ENCODE measurements at regions not wholly inside any gene's neighbourhood (a gene's known extent, or its start where the extent isn't known, plus 50 kb on each side); places are given as distances from the start of the nearest gene placed in this dataset.

- 90 to 91% methylated on average over 2 of the region's 2 CpGs for WGBS, 2 experiments
- Histone ChIP-seq H3K27me3 (ENCODE audit: control insufficient read depth, insufficient read depth, low read length, poor library complexity, severe bottlenecking) (no peaks in the 10 kb centered on the region), H3K9me3 (ENCODE audit: control insufficient read depth, low read length) (no peaks in the 10 kb centered on the region), H3K27ac (ENCODE audit: insufficient read depth, low read depth, low read length, poor library complexity, severe bottlenecking) (no peak overlapping the region), H3K36me3 (ENCODE audit: control insufficient read depth, insufficient read depth, low read length) (no peaks in the 10 kb centered on the region), H3K4me3 (ENCODE audit: insufficient read depth, low read depth, low read length) (no peak overlapping the region), H3K4me1 (ENCODE audit: control insufficient read depth, insufficient read depth, low read length) (no peaks in the 10 kb centered on the region)
Observed at GRCh38 chr4:163833669-163834068, 339.2 kb downstream of the TMA16 start.

- no peaks in the 10 kb centered on the region for H3K4me1 ChIP-seq (ENCODE audit: control insufficient read depth, insufficient read depth, low read length)
- no peaks in the 10 kb centered on the region for H3K36me3 ChIP-seq (ENCODE audit: control insufficient read depth, insufficient read depth, low read length)
- no peaks in the 10 kb centered on the region for H3K27me3 ChIP-seq (ENCODE audit: control insufficient read depth, insufficient read depth, low read length, poor library complexity, severe bottlenecking)
- H3K4me3 ChIP-seq (ENCODE audit: insufficient read depth, low read depth, low read length): no peak overlapping the region
- no peak overlapping the region for H3K27ac ChIP-seq (ENCODE audit: insufficient read depth, low read depth, low read length, poor library complexity, severe bottlenecking)
- H3K9me3 ChIP-seq (ENCODE audit: control insufficient read depth, low read length): no peaks in the 10 kb centered on the region
- 97 to 98% methylated on average over 2 of the region's 3 CpGs for WGBS, 2 experiments
Observed at GRCh38 chr4:163846008-163846407, 351.5 kb downstream of the TMA16 start.

- no peaks in the 10 kb centered on the region for H3K4me1 ChIP-seq (ENCODE audit: control insufficient read depth, insufficient read depth, low read length)
- H3K4me3 ChIP-seq (ENCODE audit: insufficient read depth, low read depth, low read length): no peak overlapping the region
- no peaks in the 10 kb centered on the region for H3K27me3 ChIP-seq (ENCODE audit: control insufficient read depth, insufficient read depth, low read length, poor library complexity, severe bottlenecking)
- H3K27ac ChIP-seq (ENCODE audit: insufficient read depth, low read depth, low read length, poor library complexity, severe bottlenecking): no peak overlapping the region
- no peaks in the 10 kb centered on the region for H3K9me3 ChIP-seq (ENCODE audit: control insufficient read depth, low read length)
- no peaks in the 10 kb centered on the region for H3K36me3 ChIP-seq (ENCODE audit: control insufficient read depth, insufficient read depth, low read length)
- 92 to 94% methylated on average over 2 to 3 of the region's 3 CpGs for WGBS, 2 experiments
Observed at GRCh38 chr4:163852246-163852645, 357.8 kb downstream of the TMA16 start.

GRCh38 chr4:163857903-163858302 lies 363.4 kb downstream of the TMA16 start:
- Histone ChIP-seq H3K4me3 (ENCODE audit: insufficient read depth, low read depth, low read length) (no peak overlapping the region), H3K36me3 (ENCODE audit: control insufficient read depth, insufficient read depth, low read length) (no peaks in the 10 kb centered on the region), H3K4me1 (ENCODE audit: control insufficient read depth, insufficient read depth, low read length) (no peaks in the 10 kb centered on the region), H3K27me3 (ENCODE audit: control insufficient read depth, insufficient read depth, low read length, poor library complexity, severe bottlenecking) (no peaks in the 10 kb centered on the region), H3K9me3 (ENCODE audit: control insufficient read depth, low read length) (no peaks in the 10 kb centered on the region), H3K27ac (ENCODE audit: insufficient read depth, low read depth, low read length, poor library complexity, severe bottlenecking) (no peak overlapping the region)
- 94 to 97% methylated on average over 3 of the region's 3 CpGs for WGBS, 2 experiments

GRCh38 chr4:163858515-163858914 lies 364.0 kb downstream of the TMA16 start:
- no peak overlapping the region for H3K27ac ChIP-seq (ENCODE audit: insufficient read depth, low read depth, low read length, poor library complexity, severe bottlenecking)

GRCh38 chr4:163863082-163863481 lies 368.6 kb downstream of the TMA16 start:
- no peaks in the 10 kb centered on the region for H3K27me3 ChIP-seq (ENCODE audit: control insufficient read depth, insufficient read depth, low read length, poor library complexity, severe bottlenecking)
- H3K9me3 ChIP-seq (ENCODE audit: control insufficient read depth, low read length): no peaks in the 10 kb centered on the region
- 89 to 96% methylated on average over 1 of the region's 2 CpGs for WGBS, 2 experiments
- H3K4me3 ChIP-seq (ENCODE audit: insufficient read depth, low read depth, low read length): no peak overlapping the region
- H3K36me3 ChIP-seq (ENCODE audit: control insufficient read depth, insufficient read depth, low read length): no peaks in the 10 kb centered on the region
- H3K4me1 ChIP-seq (ENCODE audit: control insufficient read depth, insufficient read depth, low read length): no peaks in the 10 kb centered on the region
- no peak overlapping the region for H3K27ac ChIP-seq (ENCODE audit: insufficient read depth, low read depth, low read length, poor library complexity, severe bottlenecking)

More at GRCh38 chr4:163858515-163858914, 364.0 kb downstream of the TMA16 start:
- Histone ChIP-seq H3K4me3 (ENCODE audit: insufficient read depth, low read depth, low read length) (no peak overlapping the region), H3K9me3 (ENCODE audit: control insufficient read depth, low read length) (no peaks in the 10 kb centered on the region), H3K4me1 (ENCODE audit: control insufficient read depth, insufficient read depth, low read length) (no peaks in the 10 kb centered on the region), H3K36me3 (ENCODE audit: control insufficient read depth, insufficient read depth, low read length) (no peaks in the 10 kb centered on the region), H3K27me3 (ENCODE audit: control insufficient read depth, insufficient read depth, low read length, poor library complexity, severe bottlenecking) (no peaks in the 10 kb centered on the region)
- 89 to 91% methylated on average over 2 to 3 of the region's 3 CpGs for WGBS, 2 experiments

- Histone ChIP-seq H3K4me3 (ENCODE audit: insufficient read depth, low read depth, low read length) (no peak overlapping the region), H3K27me3 (ENCODE audit: control insufficient read depth, insufficient read depth, low read length, poor library complexity, severe bottlenecking) (no peaks in the 10 kb centered on the region), H3K9me3 (ENCODE audit: control insufficient read depth, low read length) (no peaks in the 10 kb centered on the region), H3K4me1 (ENCODE audit: control insufficient read depth, insufficient read depth, low read length) (no peaks in the 10 kb centered on the region), H3K27ac (ENCODE audit: insufficient read depth, low read depth, low read length, poor library complexity, severe bottlenecking) (no peak overlapping the region), H3K36me3 (ENCODE audit: control insufficient read depth, insufficient read depth, low read length) (no peaks in the 10 kb centered on the region)
- WGBS, 2 experiments: no CpG with 5 or more reads among the region's 1 CpG
Observed at GRCh38 chr4:163865010-163865409, 370.5 kb downstream of the TMA16 start.

GRCh38 chr4:163866728-163867315 lies 372.3 kb downstream of the TMA16 start:
- Histone ChIP-seq H3K9me3 (ENCODE audit: control insufficient read depth, low read length) (no peaks in the 10 kb centered on the region), H3K4me3 (ENCODE audit: insufficient read depth, low read depth, low read length) (no peak overlapping the region), H3K27ac (ENCODE audit: insufficient read depth, low read depth, low read length, poor library complexity, severe bottlenecking) (no peak overlapping the region), H3K27me3 (ENCODE audit: control insufficient read depth, insufficient read depth, low read length, poor library complexity, severe bottlenecking) (no peaks in the 10 kb centered on the region), H3K4me1 (ENCODE audit: control insufficient read depth, insufficient read depth, low read length) (no peaks in the 10 kb centered on the region), H3K36me3 (ENCODE audit: control insufficient read depth, insufficient read depth, low read length) (no peaks in the 10 kb centered on the region)
- WGBS, 2 experiments: 96 to 97% methylated on average over 2 to 3 of the region's 3 CpGs

GRCh38 chr4:163868445-163868844 lies 374.0 kb downstream of the TMA16 start:
- H3K4me3 ChIP-seq (ENCODE audit: insufficient read depth, low read depth, low read length): no peak overlapping the region
- H3K4me1 ChIP-seq (ENCODE audit: control insufficient read depth, insufficient read depth, low read length): no peaks in the 10 kb centered on the region
- H3K27ac ChIP-seq (ENCODE audit: insufficient read depth, low read depth, low read length, poor library complexity, severe bottlenecking): no peak overlapping the region
- no peaks in the 10 kb centered on the region for H3K36me3 ChIP-seq (ENCODE audit: control insufficient read depth, insufficient read depth, low read length)
- H3K9me3 ChIP-seq (ENCODE audit: control insufficient read depth, low read length): no peaks in the 10 kb centered on the region
- 92 to 100% methylated on average over 1 of the region's 2 CpGs for WGBS, 2 experiments
- H3K27me3 ChIP-seq (ENCODE audit: control insufficient read depth, insufficient read depth, low read length, poor library complexity, severe bottlenecking): no peaks in the 10 kb centered on the region

- Histone ChIP-seq H3K4me1 (ENCODE audit: control insufficient read depth, insufficient read depth, low read length) (no peaks in the 10 kb centered on the region), H3K4me3 (ENCODE audit: insufficient read depth, low read depth, low read length) (no peak overlapping the region), H3K9me3 (ENCODE audit: control insufficient read depth, low read length) (no peaks in the 10 kb centered on the region), H3K36me3 (ENCODE audit: control insufficient read depth, insufficient read depth, low read length) (no peaks in the 10 kb centered on the region), H3K27me3 (ENCODE audit: control insufficient read depth, insufficient read depth, low read length, poor library complexity, severe bottlenecking) (no peaks in the 10 kb centered on the region), H3K27ac (ENCODE audit: insufficient read depth, low read depth, low read length, poor library complexity, severe bottlenecking) (no peak overlapping the region)
- WGBS, 2 experiments: no CpG with 5 or more reads among the region's 1 CpG
Observed at GRCh38 chr4:163871078-163871477, 376.6 kb downstream of the TMA16 start.

- WGBS, 2 experiments: 91 to 93% methylated on average over 3 to 4 of the region's 4 CpGs
- Histone ChIP-seq H3K27me3 (ENCODE audit: control insufficient read depth, insufficient read depth, low read length, poor library complexity, severe bottlenecking) (no peaks in the 10 kb centered on the region), H3K36me3 (ENCODE audit: control insufficient read depth, insufficient read depth, low read length) (no peaks in the 10 kb centered on the region), H3K4me3 (ENCODE audit: insufficient read depth, low read depth, low read length) (no peak overlapping the region), H3K9me3 (ENCODE audit: control insufficient read depth, low read length) (no peaks in the 10 kb centered on the region), H3K27ac (ENCODE audit: insufficient read depth, low read depth, low read length, poor library complexity, severe bottlenecking) (no peak overlapping the region), H3K4me1 (ENCODE audit: control insufficient read depth, insufficient read depth, low read length) (no peaks in the 10 kb centered on the region)
Observed at GRCh38 chr4:163875327-163875726, 380.8 kb downstream of the TMA16 start.

Measured in ectodermal cell (in vitro differentiated cells).